Posterior cingulate gyrus (tissue), 11 donors: ENCODE measurements at regions not wholly inside any gene's neighbourhood (a gene's known extent, or its start where the extent isn't known, plus 50 kb on each side); places are given as distances from the start of the nearest gene placed in this dataset.
A peak's percentile ranks its signal among the peaks of the same experiment; 100 is the strongest.

Experiments
- DNase-seq, 10 donors: peaks; one replicate each; pipeline versions ENCODE4 v3.0.0 to v3.0.0-alpha.2; 2020 to 2021; ENCODE audit warnings: mixed read lengths in 3 of 10
- intact Hi-C: fragments of 100-400 bp; cut with DNase I; formaldehyde crosslinking; loops from one replicate; pipeline ENCODE4 v1.15.1; 2023

DNA sequence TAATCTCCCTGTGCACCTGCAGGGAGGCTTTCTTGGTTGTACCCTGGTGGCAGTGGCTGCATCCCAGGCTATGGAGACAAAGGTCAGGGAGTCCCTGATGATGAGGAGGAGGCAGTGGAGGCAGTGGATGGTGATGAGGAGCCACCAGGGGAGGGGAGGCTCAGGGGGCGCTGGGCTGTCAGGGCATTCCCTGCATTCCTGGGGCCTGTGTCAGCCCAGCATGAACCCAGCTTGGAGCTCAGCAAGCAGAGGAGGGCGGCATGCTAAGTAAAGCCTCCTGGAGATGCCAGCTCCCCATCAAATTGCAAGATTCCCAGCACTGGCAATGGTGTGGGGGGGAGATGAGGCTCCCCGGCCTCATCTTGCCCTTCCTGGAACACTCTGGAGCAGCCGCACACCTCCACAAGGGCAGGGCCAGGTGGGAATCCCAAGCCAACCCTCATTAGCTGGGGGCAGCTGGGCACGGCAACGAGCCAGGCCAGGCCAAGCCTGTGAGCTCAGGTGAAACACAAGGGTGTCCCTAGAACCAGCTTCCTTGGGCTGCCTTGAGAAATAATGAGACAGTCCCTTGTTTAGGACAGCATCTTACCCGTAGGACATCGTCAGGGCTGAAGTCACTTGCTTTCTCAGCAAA lies 469.5 kb downstream of the MATN1 start:
- intact Hi-C loops: no loop called here
- no peak for DNase-seq

DNA sequence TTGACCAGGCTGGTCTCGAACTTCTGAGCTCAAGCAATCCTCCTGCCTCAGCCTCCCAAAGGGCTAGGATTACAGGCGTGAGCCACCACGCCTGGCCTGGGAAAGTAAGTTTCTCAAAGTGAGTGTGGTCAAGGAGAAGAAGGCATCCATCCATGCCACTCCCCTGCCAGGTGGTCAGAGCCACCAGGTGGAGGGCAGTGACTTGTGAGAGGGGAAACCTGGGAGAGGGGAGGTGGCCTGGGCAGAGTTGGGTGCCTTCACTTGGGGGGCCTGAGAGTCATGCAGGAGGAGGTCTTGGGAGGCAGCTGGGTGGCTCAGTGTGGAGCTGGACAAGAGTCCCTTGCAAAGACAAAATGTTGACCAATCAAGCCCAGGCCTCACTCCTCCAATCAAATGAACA lies 470.0 kb downstream of the MATN1 start:
- intact Hi-C loops: no loop called here
- peak in 1 of 10 donors; percentile 60 for DNase-seq

DNA sequence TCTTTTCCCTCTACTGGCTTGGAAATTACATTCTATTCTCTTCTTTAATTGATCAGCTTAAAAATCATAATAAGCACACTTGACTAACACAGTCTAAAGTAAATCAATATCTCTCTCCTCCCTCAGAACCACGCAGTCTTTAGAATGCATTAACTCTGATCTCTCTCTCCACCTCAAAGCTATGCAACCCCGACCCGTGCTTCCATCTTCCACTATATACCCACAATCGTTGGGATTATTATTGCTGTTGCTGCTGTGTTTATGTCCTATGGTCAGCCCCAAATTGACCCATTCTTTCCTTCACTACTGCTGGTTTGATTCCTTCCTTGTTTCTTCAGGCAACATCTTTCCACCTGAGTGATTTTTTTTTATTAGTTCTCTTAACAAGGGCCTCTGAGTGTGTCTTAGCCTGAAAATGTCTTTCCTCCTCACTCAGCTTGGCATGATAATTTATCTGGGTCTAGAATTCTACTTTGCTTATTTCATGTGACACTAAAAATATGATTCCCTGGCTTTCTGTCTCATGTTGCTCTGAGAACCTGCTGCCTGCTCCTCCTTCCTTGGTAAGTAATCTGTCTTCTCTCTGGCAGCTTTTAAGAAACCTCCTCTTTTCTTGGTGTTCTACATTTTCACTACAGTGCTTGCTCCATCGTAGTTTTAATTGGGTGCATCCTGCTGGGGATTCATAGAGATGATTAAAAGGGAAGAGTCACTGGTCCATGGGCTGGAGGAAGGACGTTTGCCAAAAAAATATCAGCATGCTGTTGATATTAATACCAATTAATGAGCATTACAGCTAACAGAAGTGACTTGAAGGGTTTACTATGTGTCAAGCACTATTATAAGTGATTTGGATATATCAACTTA lies 472.2 kb downstream of the MATN1 start:
- DNase-seq: no peak
- intact Hi-C loops: no loop called here

DNA sequence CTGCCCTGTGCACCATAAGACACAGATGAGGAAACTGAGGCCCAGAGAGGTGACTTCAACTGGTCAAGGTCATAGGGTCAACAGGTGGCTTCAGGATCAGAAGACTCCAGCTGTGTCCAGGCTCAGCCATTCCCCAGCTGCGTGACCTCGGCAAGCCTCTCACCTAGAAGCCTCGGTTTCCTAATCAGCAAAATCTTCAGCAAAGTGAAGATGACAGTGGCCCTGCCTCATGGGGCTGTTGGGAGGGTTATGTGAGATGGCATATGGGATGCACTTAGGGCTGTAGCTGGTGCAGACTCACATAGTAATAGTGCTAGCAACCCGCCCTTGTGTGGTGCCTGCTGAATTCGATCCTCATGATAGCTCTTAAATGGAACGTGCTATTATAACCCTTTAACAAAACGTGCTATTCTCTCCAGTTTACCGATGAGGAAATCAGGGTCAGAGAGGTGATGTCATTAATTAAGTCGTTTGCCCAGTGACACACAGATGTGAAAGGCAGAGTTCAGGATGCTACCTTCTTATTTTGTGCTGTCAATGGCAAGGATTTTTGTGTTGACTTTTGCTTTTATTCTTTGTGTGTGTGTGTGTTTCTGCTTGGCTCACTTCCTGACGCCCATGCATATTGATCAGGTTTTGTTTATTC lies 472.9 kb downstream of the MATN1 start:
- intact Hi-C loops: no loop called here
- DNase-seq: peak in 1 of 10 donors; percentile 22

DNA sequence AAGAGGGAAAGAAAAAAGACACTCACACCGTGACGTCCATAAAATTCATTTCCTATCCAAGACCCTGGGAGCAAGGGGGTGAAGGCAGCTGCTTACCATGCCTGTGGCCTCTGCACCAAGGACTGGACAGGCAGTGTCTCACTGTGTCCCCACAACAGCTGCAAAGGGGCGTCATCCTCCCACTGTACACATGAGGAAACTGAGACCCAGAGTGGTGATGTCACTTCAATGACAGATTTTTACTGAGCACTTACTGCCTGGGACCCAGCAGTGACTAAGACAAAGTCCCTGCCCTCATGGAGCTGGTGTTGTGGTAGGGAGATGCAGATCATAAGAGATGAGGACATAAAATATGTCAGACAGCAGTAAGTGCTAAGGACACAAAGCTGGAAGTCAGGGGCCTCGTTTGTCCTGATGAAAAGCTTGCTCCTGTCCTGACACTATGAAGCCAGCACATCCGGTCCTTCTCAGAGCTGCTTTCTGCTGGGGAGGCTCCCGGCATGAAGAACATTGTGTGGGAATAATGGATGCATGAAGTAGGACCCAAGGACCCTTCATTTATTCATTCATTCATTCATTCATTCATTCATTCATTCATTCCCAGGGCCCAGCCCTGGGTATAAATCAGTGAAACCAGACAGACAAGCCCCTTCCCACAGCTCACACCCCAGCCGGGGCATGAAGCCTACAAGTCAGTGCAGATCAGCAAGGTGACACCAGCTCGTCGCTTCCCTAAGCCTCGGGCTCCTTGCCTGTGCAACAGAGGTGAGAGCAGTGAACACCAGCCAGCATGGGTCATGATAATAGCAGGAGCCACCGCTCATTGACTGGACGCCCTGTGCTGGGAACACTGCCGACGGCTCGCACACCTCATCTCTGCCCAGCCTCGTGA lies 473.7 kb downstream of the MATN1 start:
- intact Hi-C loops: no loop called here
- DNase-seq: peak in 1 of 10 donors; percentile 62

DNA sequence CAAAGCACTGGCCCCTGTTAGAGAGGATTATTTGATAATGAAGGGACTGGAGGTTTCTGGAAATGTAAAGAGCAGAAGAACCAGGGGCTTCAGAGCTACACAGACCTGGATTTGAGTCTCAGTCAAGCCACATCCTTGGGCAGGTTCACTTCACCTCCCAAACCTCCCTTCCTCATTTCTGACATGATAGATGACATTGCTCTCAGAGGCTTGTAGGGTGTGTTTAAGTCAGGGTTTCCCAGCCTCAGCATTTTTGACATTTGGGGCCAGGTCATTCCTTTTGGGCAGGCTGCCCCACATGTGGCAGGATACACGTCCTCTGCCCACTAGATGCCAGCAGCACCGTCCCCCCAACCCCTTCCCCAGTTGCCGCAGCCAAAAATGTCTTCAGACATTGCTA lies 474.6 kb downstream of the MATN1 start:
- intact Hi-C loops: no loop called here
- DNase-seq: peak in 1 of 10 donors; percentile 22

DNA sequence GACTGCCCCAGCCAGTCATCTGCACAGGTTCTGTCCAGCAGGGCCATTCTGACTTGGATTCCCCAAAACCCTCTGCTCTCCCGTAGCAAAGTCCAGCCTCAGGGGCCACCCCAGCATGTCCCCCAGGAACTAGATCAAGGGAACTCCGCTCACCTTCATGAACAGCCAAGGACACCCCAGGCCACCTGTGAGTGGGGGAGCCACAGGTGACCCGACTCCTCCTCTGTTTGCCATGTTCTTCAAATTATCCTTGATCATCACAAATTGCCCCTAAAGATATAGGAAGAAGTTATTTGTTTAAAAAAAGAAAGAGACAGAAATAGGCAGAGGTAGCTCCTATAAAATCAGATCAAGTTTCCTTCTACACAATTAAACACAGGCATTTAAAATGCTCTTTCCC lies 475.0 kb downstream of the MATN1 start:
- peak in 1 of 10 donors; percentile 45 for DNase-seq
- intact Hi-C loops: no loop called here

DNA sequence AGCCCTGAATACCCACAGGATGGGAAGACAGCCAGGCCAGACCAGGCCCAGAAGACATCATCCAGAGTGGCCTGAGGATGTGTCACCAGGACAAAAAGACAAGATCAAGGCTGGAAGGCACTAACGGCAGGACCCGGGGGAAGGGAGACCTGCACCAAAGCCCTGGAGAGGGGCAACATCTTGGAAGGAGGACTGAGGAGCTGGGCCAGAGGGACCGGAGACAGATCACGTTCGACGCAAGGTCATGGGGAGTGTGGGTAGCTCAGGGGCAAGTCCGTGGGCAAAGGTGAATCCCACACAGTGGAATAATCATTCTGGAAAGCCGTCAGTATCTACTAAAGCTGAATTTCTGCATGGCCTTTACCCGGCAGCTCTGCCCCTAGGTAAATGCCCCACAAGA lies 478.6 kb downstream of the MATN1 start:
- peak in 1 of 10 donors; percentile 62 for DNase-seq
- intact Hi-C loops: no loop called here

DNA sequence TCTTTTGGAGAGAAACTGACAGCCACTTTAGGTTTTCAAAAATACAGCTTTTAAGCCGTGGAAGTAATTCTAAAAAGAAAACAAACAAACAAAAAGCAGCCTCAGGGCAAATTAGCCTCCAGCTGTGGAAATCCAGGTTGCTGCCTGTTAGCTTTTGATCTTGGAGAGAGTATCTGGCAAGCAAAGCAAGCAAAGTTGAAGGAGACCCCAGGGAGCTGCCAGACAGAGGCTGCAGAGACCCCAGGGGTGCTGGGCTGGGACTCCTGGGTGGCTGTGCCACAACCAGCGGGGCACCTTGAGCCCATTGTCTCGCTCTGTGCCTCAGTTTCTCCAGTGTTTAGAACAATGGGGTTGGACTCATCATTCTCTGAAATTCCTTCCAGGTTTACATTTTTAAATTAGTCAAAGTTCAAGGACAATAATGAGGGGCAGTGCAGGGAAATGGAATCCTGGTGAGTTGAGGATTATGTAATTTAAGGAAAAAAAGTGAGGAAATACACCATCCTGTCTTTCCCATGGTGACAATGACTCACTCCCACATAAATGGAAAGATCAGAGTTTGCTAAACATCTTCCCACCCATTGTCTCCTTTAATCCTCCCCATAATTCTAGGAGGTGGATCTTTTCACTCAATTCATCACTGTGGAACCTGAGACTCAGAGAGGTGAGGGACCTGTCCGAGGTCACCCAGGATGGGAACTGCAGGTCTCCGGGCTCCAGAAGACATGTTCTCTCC lies 480.5 kb downstream of the MATN1 start:
- DNase-seq: peak in 1 of 10 donors; percentile 19
- intact Hi-C loops: no loop called here

DNA sequence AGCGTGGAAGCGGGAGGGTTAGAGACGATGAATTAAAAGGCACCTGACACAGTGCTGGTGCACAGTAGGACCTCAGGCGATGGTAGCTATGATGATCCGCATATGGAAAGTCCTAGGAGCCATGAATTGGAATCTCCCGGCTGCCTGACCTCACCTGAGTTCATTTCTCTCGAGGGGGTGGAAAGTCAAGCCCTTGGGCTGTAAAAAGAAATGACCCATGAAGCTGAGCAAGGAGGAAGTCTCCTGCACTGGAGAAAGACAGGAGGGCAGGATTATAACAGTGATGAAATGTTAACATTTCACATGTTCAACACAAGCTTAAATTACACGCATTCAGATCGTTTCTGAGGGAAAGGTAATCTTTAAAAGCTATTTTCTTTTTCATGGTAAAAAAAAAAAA lies 481.2 kb downstream of the MATN1 start:
- no peak for DNase-seq
- intact Hi-C loops: no loop called here

DNA sequence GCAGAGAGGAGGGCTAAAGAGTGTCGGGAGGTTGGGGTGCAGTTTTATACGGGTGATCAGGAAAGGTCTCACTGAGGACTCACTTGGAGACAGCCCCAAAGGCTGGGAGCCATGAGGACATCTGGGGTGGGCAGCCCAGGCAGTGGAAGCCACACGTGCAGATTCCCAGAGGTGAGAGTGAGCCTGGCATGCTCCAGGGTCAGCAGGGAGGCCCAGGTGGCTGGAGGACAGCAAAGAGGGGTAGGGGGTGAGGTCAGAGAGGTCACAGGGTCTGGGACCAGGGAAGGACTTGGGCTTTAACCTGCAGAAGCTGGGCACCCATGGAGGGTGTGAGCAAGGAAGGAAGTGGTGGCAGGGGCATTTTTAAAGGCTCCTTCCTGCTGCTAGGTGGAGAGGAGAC lies 481.7 kb downstream of the MATN1 start:
- intact Hi-C loops: no loop called here
- DNase-seq: peak in 1 of 10 donors; percentile 61

DNA sequence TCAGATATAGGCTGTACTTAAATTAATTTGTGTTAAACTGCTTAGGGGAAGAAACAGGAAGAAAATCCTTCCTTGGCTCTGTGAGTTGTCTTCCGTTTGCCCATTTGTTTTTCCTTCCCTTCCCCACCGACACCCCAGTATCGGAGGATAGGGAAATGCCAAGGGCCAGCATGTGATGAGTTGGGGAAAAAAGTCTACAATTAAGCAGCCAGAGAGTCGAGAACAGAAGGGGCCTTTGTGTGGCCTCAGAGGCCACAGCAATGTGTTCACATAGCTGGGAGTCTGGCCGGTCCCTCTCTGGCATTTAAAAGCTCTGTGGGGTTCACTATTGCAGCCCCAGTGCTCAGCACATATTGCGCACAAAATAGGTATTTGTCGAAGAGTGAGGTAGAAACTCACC lies 489.3 kb downstream of the MATN1 start:
- intact Hi-C loops: no loop called here
- no peak for DNase-seq

DNA sequence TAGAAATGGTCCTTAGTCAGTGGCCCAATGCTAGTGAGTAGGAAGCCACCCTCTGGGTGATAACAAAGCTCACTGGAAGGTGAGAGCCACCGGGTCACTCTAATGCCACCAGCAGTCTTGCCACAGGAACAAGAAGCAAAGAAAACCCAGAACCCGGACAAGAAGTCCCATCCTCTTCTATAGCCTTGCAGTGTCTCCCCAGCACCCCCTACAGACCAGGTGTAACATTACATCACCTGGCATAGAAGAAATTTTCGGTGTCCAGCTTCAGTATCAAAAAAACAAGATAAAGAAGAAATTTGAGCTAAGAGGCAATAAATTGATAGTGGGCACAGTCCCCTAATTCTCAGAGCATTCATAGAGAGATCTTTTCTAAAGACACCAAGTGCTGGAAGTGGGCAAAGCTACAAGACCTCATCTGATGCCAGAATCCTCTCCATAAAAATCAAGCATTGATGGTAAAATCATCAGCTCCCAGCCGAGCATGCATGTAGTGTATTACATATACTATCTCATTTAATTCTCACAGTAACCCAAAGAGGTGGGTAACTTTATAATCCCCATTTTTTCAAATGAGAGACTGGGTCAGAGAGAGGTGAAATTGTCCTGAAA lies 491.0 kb downstream of the MATN1 start:
- intact Hi-C loops: no loop called here
- DNase-seq: no peak

DNA sequence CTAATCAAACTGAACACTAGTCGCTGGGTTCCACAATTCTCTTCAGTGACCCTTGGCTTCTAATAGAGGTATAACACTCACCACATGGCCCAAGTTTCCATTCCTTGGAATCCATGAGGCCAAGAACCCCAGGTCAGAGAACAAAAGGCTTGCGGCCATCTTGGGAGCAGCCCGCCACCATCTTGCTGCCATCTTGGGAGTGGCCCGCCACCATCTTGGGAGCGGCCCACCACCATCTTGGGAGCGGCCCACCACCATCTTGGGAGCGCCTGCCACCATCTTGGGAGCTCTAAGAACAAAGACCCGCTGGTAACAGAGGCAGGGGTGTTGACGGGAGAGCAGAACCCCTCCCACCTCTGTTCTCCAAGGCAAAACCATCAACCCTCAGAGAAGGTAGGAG lies 493.4 kb downstream of the MATN1 start:
- DNase-seq: no peak
- intact Hi-C loops: no loop called here

DNA sequence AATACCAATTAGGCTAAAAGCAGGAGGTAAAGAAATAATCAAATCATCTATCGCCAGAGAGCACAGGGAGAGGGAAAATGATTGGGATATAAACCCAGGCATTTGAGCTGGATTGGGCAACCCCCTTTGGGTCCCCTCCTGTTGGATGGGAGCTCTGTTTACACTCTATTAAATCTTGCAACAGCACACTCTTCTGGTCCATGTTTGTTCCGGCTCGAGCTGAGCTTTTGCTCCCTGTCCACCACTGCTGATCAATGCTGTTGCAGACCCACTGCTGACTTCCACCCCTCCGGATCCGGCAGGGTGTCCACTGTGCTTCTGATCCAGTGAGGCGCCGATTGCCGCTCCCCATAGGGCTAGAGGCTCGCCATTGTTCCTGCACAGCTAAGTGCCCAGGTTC lies 493.8 kb downstream of the MATN1 start:
- intact Hi-C loops: no loop called here
- no peak for DNase-seq

DNA sequence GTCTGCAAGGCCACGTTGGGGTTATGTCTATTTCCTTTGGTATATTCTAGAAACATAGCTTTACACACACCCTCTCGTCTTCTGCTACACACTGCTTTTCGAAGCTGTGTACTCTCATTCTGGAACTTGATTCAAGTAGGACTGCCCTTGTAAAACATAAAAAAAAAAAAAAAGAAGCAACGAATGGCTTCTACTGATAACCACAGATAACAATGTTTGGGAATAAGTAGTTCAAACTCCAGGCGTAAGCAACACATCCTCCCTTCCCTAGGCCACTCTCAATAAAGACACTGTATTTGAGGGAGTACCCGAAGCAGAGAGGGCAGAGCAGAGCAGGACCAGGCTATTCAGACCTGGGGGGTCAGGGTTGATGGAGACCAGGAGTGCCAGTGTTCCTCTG lies 496.7 kb downstream of the MATN1 start:
- no peak for DNase-seq
- intact Hi-C loops: no loop called here

DNA sequence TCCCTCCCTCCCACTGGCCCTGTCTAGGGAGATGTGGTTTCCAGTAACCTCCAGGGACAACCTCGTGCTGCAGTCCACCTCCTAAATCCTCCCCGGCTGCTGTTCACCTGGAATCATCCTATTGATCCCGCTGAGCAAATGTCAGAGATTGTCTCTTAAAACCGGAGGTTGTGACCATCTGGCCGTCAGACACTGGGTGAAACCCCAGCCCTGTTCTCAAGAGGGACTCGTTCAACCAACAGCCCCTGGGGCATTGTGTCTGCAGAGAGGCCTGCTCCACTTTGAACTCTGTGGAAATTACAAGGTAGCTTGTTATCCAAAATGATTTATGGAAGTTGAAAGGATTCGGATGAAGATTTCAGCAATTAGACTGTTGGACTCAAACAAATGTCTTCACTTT lies 498.0 kb downstream of the MATN1 start:
- intact Hi-C loops: no loop called here
- DNase-seq: no peak

DNA sequence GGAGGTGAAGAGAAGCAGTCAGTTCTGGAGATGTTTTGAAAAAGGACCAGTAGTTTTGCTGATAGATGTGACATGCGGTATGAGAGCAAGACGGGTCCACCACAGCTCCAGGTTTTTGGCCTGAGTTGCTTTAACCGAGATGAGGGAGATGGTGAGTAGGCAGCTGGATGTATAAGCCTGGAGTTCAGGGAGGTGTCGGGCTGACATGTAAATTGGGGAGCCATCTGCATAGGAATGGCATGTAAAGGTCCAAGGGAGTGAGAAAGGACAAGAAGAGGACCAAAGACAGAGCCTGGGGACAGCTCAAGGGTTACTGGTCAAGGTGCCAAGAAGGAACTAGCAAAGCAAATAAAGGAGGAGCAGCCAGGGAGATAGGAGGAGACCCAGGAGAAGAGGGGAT lies 503.7 kb downstream of the MATN1 start:
- intact Hi-C loops: no loop called here
- DNase-seq: no peak

DNA sequence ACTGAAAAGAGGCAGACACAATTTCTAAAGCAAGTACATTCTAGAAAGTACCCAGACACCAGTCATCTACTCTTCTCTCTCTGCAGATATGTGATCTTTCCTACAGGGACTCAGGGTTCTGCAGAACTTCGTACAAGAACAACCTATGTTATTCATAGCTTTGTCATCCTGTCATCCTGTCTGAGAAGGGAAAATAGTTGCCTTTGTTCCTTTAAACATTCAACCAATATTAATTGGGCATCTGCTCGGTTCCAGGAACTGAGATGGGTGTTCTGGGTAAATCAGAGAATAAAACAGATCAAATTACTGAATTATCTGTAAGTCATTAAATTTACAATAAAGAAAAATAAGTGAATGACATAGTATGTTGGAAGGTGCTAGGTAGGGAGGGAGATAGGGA lies 504.9 kb downstream of the MATN1 start:
- DNase-seq: no peak

DNA sequence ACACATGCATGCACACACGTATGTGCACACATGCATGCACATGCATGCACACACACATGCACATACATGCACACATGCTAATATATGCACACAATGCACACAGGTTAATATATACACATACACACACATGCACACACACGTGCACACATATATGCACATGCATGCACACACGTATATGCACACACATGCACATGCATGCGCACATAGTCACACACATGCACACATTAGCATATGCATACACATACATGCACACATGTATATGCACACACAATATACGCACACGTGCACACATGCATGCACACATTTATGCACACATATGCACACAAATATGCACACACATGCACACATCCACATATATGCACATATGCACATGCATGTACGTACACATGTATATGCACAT lies 506.8 kb downstream of the MATN1 start:
- DNase-seq: no peak
- intact Hi-C loops: no loop called here

More for the DNA sequence above, 504.9 kb downstream of the MATN1 start:
- intact Hi-C loops: no loop called here
